Chondrocyte (in vitro differentiated cells): ENCODE measurements at regions not wholly inside any gene's neighbourhood (a gene's known extent, or its start where the extent isn't known, plus 50 kb on each side); places are given as distances from the start of the nearest gene placed in this dataset.

Experiments
- DNase-seq: peaks from one replicate; pipeline ENCODE4 v3.0.0; 2021; ENCODE audit warnings: mixed read lengths, low spot score
- H3K27ac Mint-ChIP-seq: one replicate; pipeline ENCODE4 v1.8.0; 2021; ENCODE audit warnings: mild to moderate bottlenecking, moderate library complexity, mixed read lengths; ENCODE audit not compliant: unreplicated experiment
- H3K27me3 Mint-ChIP-seq: 2 replicates; pipeline ENCODE4 v1.8.0; 2021; ENCODE audit warnings: low read depth, mixed read lengths
- H3K36me3 Mint-ChIP-seq: 2 replicates; pipeline ENCODE4 v1.8.0; 2021; ENCODE audit warnings: low read depth, mixed read lengths
- H3K4me1 Mint-ChIP-seq: 2 replicates; pipeline ENCODE4 v1.8.0; 2021; ENCODE audit warnings: low read depth, mild to moderate bottlenecking, mixed read lengths
- H3K4me3 Mint-ChIP-seq: one replicate; pipeline ENCODE4 v1.8.0; 2021; ENCODE audit warnings: mild to moderate bottlenecking, moderate library complexity, mixed read lengths; ENCODE audit not compliant: unreplicated experiment
- H3K9me3 Mint-ChIP-seq: 2 replicates; pipeline ENCODE4 v1.8.0; 2021; ENCODE audit warnings: low read depth, mixed read lengths
- TF ChIP-seq, protein P1 (sequence below): fragments of 200-600 bp; sonication (generic); IDR thresholded peaks from 2 replicates; pipeline ENCODE4 v1.5.0; 2021; ENCODE audit warnings: antibody characterized with exemption, mild to moderate bottlenecking, moderate library complexity

DNA sequence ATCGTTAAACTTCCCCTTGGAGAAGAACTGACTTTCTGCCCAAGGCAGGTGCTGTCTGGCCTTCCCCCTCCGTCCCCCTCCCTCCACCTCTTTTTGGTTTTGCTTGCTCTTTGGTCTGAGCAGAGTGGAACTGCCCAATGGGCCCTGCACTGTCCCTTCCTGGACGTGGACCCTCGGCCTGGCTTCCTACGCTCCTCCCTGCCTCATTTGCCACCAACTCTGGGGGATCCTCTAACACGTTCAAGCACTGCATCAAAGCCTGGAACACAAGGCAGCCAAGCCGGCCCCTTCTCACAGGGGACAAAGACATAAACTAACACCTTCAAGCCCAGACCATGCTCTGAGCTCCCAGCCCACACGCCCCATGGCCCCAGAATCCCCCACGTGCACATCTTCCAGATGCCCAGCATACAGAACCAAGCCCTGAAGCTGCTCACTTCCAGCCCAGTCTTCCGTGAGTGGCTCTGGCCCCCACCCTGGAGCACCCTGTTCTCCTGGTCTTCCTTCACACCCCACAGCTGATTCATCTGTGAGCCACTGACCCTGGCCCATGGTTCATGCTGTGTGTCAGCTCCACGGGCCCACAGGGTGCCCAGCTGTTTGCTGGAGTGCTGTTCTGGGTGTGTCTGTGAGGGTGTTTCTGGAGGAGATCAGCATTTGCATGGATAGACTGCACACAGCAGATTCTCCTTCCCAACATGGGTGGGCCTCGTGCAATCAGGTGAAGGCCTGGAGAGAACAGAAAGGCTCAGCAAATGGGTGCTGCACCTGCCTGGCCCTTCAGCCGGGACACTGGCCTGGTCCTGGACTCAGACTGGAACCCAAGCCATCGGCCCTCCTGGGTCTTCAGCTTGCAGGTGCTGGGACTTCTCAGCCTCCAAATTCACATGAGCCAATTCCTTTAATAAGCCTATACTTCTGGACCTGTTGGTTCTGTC lies 247.1 kb upstream of the SALL3 start:
- Mint-ChIP-seq H3K36me3 (no peaks in the 10 kb centered on the region), H3K4me3 (no peak overlapping the region), H3K27me3 (no peaks in the 10 kb centered on the region), H3K9me3 (no peaks in the 10 kb centered on the region), H3K27ac (no peak overlapping the region), H3K4me1 (no peaks in the 10 kb centered on the region)
- TF ChIP-seq, protein P1, sequence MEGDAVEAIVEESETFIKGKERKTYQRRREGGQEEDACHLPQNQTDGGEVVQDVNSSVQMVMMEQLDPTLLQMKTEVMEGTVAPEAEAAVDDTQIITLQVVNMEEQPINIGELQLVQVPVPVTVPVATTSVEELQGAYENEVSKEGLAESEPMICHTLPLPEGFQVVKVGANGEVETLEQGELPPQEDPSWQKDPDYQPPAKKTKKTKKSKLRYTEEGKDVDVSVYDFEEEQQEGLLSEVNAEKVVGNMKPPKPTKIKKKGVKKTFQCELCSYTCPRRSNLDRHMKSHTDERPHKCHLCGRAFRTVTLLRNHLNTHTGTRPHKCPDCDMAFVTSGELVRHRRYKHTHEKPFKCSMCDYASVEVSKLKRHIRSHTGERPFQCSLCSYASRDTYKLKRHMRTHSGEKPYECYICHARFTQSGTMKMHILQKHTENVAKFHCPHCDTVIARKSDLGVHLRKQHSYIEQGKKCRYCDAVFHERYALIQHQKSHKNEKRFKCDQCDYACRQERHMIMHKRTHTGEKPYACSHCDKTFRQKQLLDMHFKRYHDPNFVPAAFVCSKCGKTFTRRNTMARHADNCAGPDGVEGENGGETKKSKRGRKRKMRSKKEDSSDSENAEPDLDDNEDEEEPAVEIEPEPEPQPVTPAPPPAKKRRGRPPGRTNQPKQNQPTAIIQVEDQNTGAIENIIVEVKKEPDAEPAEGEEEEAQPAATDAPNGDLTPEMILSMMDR = no peak
- DNase-seq = no peak

DNA sequence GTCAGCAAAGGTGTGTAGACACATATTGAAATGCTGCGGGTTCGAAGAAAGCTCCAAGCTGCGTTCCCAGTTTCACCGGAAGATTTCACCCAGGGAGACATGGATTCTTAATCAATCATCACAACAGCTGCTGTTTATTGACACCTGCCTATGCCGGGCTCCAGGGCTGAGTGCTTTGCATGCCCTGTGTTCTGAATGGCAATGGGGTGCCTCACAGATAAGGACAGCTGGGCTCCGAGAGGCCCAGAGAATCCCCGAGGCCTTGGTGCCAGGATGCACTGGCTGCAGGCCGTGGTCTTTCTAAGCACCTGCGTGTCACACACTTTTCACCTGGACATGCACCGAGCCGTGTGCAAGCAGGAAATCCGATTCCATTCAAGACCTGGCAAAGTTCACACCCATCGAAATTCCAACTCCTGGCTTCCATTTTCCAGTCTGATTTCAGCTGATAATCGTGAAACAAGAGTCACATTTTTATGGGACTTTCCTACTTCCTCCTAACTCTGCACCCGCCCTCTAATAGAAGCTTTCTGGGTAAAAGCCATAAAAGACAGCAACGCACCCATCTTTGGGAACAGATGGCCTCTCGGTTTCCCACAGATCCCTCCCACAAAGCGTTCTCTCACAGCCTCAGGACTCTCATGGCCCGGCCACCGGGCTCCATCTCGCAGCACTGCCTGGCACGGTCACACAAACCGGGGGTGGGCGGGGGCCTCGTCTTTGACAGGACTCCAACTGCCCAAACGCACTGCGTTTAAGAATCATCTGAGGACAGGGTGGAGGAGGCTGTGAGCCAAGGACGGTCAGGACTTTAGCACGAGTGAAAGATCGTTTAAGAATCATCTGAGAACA lies 245.6 kb upstream of the SALL3 start:
- TF ChIP-seq, protein P1 = no peak
- no peak overlapping the region for H3K27ac Mint-ChIP-seq
- no peak for DNase-seq
- no peaks in the 10 kb centered on the region for H3K4me1 Mint-ChIP-seq
- H3K36me3 Mint-ChIP-seq = no peaks in the 10 kb centered on the region
- no peaks in the 10 kb centered on the region for H3K9me3 Mint-ChIP-seq
- H3K4me3 Mint-ChIP-seq = no peak overlapping the region
- no peaks in the 10 kb centered on the region for H3K27me3 Mint-ChIP-seq

DNA sequence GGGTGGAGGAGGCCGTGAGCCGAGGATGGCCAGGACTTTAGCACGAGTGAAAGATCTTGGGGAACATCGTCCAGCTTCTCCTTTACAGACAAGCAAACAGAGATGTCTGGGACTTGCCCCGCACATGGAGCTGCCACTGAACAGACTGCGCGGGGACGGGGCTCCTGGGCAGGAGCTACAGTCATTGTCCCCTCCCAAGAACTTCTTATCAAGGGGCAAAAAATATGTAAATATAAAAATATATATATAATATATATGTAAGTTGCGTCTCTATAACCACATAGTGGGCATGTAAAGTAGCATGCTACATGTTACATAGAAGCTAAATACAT lies 245.0 kb upstream of the SALL3 start:
- Mint-ChIP-seq H3K4me3 (no peak overlapping the region), H3K36me3 (no peaks in the 10 kb centered on the region), H3K4me1 (no peaks in the 10 kb centered on the region), H3K9me3 (no peaks in the 10 kb centered on the region), H3K27ac (no peak overlapping the region), H3K27me3 (no peaks in the 10 kb centered on the region)
- DNase-seq = no peak
- TF ChIP-seq, protein P1 = no peak

DNA sequence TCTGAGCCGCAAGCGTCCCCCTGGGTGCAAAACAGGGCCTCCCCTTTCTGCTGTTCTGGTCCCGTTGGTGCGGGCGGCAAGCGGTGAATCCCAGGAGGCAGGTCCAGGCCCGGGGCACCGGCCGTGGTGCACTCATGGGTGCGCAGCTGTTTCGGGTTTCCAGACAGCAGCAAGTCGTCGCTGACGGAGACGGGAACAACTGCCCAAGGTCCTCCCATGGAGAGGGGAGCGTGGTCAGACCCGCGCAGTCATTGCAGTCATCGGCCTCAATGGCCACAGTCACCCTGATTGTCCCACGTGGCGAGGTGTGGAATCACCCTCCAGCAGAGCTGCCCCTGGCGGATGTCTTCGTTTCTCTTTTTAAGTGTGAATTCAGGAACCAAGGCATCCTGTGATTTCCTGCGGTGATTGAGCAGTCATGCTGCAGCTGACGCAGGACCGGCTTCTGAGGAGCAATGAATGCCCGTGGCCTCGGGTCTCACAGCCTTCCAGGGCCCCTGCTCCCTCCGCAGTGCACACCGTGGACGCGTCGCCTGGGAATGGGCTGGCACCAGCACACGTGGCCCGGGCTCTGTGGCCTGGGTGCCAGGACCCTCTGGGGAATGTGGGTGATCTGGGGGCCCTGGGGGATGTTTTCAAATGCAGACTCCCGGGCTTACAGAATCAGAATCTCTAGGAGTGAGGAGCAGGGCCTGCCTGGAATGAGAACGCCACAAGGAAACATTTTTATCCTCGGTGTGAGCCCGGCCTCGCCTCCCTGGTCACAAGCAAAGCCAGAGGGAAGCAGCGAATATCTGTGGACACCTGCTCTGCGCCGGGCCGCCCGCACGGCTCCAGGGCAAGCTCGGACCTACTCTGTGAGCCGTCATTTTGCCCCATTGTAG lies 244.2 kb upstream of the SALL3 start:
- H3K4me1 Mint-ChIP-seq = no peaks in the 10 kb centered on the region
- DNase-seq = no peak
- H3K27ac Mint-ChIP-seq = no peak overlapping the region
- H3K4me3 Mint-ChIP-seq = no peak overlapping the region
- H3K9me3 Mint-ChIP-seq = no peaks in the 10 kb centered on the region
- H3K27me3 Mint-ChIP-seq = no peaks in the 10 kb centered on the region
- H3K36me3 Mint-ChIP-seq = no peaks in the 10 kb centered on the region
- TF ChIP-seq, protein P1 = no peak
